Colonic mucosa (tissue), 4 donors: ENCODE measurements at regions not wholly inside any gene's neighbourhood (a gene's known extent, or its start where the extent isn't known, plus 50 kb on each side); places are given as distances from the start of the nearest gene placed in this dataset.

Source experiments
- DNase-seq: peaks from one replicate; pipeline ENCODE4 v3.0.0-alpha.2; 2020
- H3K27ac ChIP-seq: fragments of 200-600 bp; one replicate; pipeline ENCODE4 v1.8.0; 2021
- H3K27me3 ChIP-seq: fragments of 200-600 bp; one replicate; pipeline ENCODE4 v1.8.0; 2021
- H3K36me3 ChIP-seq: fragments of 200-600 bp; one replicate; pipeline ENCODE4 v1.8.0; 2021
- H3K4me1 ChIP-seq: fragments of 200-600 bp; one replicate; pipeline ENCODE4 v1.8.0; 2021; ENCODE audit warnings: mild to moderate bottlenecking
- H3K4me3 ChIP-seq: fragments of 200-600 bp; one replicate; pipeline ENCODE4 v1.8.0; 2021
- H3K9ac ChIP-seq, 2 donors: one replicate each; pipeline ENCODE4 v1.7.0; 2013; ENCODE audit warnings: control low read depth in 2 of 2, low read depth in 2 of 2, low read length in 2 of 2
- H3K9me3 ChIP-seq: fragments of 200-600 bp; one replicate; pipeline ENCODE4 v1.8.0; 2021
- intact Hi-C: fragments of 100-400 bp; cut with DNase I; formaldehyde crosslinking; loops from one replicate; pipeline ENCODE4 v1.14.1; 2022
- TF ChIP-seq, protein P1 (sequence below): fragments of 200-600 bp; IDR thresholded peaks from one replicate; pipeline ENCODE4 v1.8.0; 2022; ENCODE audit warnings: antibody characterized with exemption, mild to moderate bottlenecking
- donor health status: healthy.
- donor health status: DM: no; HTN: no; CAD: no.
- donor health status: DM: no; HTN: no; CAD: no.

DNA sequence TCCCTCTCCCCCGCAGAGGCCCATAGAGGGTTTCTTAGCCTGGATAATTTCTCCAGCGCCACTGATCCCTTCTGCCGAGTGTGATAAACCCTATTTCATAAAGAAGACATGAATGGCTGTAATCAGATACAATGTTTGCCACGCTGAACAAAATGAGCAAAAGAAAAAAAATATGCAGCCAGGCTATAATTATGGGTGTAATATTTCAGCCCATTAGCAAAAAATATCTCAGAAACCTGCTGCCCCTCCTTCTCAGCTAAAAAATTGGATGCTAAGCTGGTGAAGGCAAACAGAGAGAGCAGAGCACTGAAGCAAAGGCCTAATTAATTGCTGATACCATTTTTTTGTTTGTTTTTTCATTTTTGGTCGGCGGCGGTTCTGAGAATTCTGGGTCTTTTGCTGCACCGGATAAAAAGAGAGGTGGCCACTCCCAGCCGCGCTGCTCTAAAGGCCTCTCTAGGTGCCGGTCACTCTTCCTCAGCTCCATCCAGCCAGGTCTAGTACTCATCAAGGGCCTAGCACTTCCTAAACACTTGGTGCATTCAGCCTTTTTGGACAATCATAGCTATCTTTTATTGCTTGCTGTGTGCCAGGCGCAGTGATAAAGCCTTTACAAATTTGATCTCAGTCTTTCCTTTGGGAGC lies 128.7 kb upstream of the TLE3 start:
- TF ChIP-seq, protein P1, sequence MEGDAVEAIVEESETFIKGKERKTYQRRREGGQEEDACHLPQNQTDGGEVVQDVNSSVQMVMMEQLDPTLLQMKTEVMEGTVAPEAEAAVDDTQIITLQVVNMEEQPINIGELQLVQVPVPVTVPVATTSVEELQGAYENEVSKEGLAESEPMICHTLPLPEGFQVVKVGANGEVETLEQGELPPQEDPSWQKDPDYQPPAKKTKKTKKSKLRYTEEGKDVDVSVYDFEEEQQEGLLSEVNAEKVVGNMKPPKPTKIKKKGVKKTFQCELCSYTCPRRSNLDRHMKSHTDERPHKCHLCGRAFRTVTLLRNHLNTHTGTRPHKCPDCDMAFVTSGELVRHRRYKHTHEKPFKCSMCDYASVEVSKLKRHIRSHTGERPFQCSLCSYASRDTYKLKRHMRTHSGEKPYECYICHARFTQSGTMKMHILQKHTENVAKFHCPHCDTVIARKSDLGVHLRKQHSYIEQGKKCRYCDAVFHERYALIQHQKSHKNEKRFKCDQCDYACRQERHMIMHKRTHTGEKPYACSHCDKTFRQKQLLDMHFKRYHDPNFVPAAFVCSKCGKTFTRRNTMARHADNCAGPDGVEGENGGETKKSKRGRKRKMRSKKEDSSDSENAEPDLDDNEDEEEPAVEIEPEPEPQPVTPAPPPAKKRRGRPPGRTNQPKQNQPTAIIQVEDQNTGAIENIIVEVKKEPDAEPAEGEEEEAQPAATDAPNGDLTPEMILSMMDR, result no peak
- H3K27me3 ChIP-seq, result no peaks in the 10 kb centered on the region
- DNase-seq, result no peak
- no peaks in the 10 kb centered on the region for H3K4me1 ChIP-seq
- H3K27ac ChIP-seq, result no peak overlapping the region
- intact Hi-C loops, result no loop called here
- no peak overlapping the region for H3K4me3 ChIP-seq
- H3K9ac ChIP-seq, result no peak overlapping the region
- no peaks in the 10 kb centered on the region for H3K9me3 ChIP-seq
- H3K36me3 ChIP-seq, result no peaks in the 10 kb centered on the region

DNA sequence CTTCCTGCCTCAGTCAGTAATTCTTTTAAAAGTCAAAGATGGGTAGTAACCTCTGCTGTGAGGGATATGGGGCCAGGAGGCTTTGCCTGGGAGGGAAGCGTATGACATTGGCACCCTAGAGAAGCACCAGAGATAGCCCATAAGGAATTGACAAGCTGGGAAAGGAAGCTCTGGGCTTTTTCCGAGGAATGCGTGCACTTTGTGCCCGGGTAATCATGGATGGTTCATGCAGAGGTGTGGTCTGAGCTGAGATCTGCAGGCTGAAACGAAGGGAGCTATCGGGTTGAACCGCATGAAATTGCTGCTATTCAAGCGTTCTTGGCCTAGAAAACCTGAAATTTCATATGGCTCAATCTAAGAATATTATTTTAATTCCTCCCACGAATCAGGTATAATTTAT lies 127.7 kb upstream of the TLE3 start:
- DNase-seq, result no peak
- Histone ChIP-seq H3K27ac (no peak overlapping the region), H3K9ac (no peak overlapping the region), H3K9me3 (no peaks in the 10 kb centered on the region), H3K27me3 (no peaks in the 10 kb centered on the region), H3K36me3 (no peaks in the 10 kb centered on the region), H3K4me3 (no peak overlapping the region), H3K4me1 (no peaks in the 10 kb centered on the region)
- TF ChIP-seq, protein P1, result no peak
- intact Hi-C loops, result no loop called here

DNA sequence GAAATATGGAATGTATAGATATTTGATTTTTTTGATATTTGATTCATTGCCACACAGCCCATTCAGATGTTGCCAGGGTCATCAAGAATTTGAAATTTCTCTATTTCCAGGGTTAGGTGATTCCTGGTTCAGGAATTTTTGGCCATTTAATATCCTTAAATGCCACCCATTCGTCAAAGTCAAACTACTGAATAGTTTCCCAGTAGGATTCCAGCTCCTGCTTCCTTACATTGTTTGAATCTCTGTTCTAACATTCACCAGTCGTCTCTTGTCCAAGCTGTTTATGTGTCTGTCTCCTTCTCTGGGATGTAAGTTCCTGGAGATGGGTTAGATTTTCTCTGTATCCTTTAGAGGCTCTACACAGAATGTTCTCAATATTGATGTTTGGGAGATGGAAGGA lies 124.9 kb upstream of the TLE3 start:
- TF ChIP-seq, protein P1, result no peak
- no peak overlapping the region for H3K4me3 ChIP-seq
- H3K27me3 ChIP-seq, result no peaks in the 10 kb centered on the region
- no peaks in the 10 kb centered on the region for H3K36me3 ChIP-seq
- DNase-seq, result no peak
- no peaks in the 10 kb centered on the region for H3K4me1 ChIP-seq
- intact Hi-C loops, result no loop called here
- H3K9ac ChIP-seq, result no peak overlapping the region
- no peaks in the 10 kb centered on the region for H3K9me3 ChIP-seq
- no peak overlapping the region for H3K27ac ChIP-seq

DNA sequence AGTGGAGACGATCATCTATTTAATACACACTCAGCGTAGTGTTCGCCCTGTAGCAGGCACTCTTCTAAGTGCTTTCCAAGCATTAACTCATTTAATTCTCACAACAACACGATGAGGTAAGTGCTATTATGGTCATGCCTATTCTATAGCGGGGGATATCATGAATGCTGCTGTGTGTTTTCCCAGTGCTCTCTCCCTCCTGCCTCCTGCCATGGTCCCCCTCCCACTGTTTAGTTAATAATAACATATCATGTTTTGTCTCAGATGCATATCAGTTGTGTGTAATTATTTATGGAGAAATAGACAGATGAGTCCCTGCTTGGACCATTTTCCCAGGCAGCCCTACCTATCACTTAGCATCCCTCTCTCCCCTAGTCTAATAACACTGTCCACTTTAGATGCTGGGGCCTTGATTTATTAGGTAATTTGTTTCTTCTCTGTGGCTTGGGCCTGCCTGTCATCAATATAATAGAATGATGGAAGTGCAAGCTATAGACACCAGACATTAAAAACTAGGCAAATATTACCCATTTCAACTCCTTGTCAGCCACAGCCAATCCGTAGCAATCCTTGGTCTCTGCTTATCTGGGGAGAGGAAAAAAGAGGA lies 122.9 kb upstream of the TLE3 start:
- no peaks in the 10 kb centered on the region for H3K36me3 ChIP-seq
- no peaks in the 10 kb centered on the region for H3K9me3 ChIP-seq
- no peaks in the 10 kb centered on the region for H3K27me3 ChIP-seq
- no peak overlapping the region for H3K27ac ChIP-seq
- DNase-seq, result no peak
- H3K4me1 ChIP-seq, result no peaks in the 10 kb centered on the region
- intact Hi-C loops, result no loop called here
- no peak overlapping the region for H3K9ac ChIP-seq
- no peak overlapping the region for H3K4me3 ChIP-seq
- TF ChIP-seq, protein P1, result no peak

DNA sequence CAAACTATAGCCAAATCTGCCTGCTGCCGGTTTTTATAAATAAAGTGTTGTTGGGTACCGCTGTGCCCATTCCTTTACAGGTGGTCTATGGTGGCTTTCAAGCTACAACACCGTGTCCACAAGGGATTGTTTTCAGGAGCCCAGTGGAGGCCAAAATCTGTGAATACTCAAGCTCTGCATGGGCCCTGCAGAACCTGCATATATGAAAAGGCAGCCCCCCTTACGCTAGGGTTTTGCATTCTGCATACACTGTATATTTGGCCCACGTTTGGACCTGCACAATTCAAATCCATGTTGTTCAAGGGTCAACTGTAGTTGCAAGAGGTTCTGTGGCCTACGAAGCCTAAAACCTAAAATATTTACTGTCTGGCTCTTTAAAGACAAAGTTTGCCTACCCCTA lies 122.2 kb upstream of the TLE3 start:
- Histone ChIP-seq H3K27ac (no peak overlapping the region), H3K9me3 (no peaks in the 10 kb centered on the region), H3K4me3 (no peak overlapping the region), H3K9ac (no peak overlapping the region), H3K4me1 (no peaks in the 10 kb centered on the region), H3K36me3 (no peaks in the 10 kb centered on the region), H3K27me3 (no peaks in the 10 kb centered on the region)
- no peak for DNase-seq
- intact Hi-C loops, result no loop called here
- TF ChIP-seq, protein P1, result no peak
